PC-3 (cell line): ENCODE measurements at regions not wholly inside any gene's neighbourhood (a gene's known extent, or its start where the extent isn't known, plus 50 kb on each side); places are given as distances from the start of the nearest gene placed in this dataset.
"Not testable (repeated sequence)": the region's sequence is repeated elsewhere in the genome, so short reads cannot be mapped to it uniquely, and the experiment has no call there.

Experiments
- ATAC-seq: fragments of 200-7000 bp; cut with Tn5 transposase; 2 replicates; pipeline ENCODE4 v1.9.1; 2020; ENCODE audit warnings: mild to moderate bottlenecking, moderate library complexity
- BruUV-seq: library from RNA; stranded (reverse); fragments of 400-500 nt; replicated peaks from 2 replicates; lab custom pipeline; 2021; lab: Mats Ljungman, UMichigan
- CTCF ChIA-PET: fragments of 300-600 bp; sonication (Branson Sonifier 250); formaldehyde crosslinking; loops from one replicate; lab custom pipeline; 2022; ENCODE audit warnings: antibody characterized with exemption; lab: Charles Lee
- POLR2A ChIA-PET: fragments of 300-600 bp; sonication (Branson Sonifier 250); formaldehyde crosslinking; loops from one replicate; lab custom pipeline; 2022; ENCODE audit warnings: antibody characterized with exemption; ENCODE audit not compliant: unreplicated experiment; lab: Charles Lee
- DNase-seq: peaks from one replicate; pipeline ENCODE4 v3.0.0-alpha.2; 2015
- H2AFZ ChIP-seq: fragments of 300-600 bp; sonication (generic); 2 replicates; pipeline ENCODE4 v1.6.0; 2016; ENCODE audit warnings: antibody characterized with exemption, low read length
- H3F3A ChIP-seq: fragments of 300-600 bp; sonication (generic); one replicate; pipeline ENCODE4 v1.6.0; 2017; ENCODE audit warnings: antibody characterized with exemption, low read length, control low read depth, mild to moderate bottlenecking; ENCODE audit not compliant: unreplicated experiment
- H3K27ac ChIP-seq: fragments of 300-600 bp; sonication (generic); 2 replicates; pipeline ENCODE4 v1.5.1; 2016; ENCODE audit warnings: mild to moderate bottlenecking, low read length
- H3K27me3 ChIP-seq: fragments of 300-600 bp; sonication (generic); 2 replicates; pipeline ENCODE4 v1.6.1; 2016; ENCODE audit warnings: low read length, mixed read lengths
- H3K36me3 ChIP-seq: fragments of 300-600 bp; sonication (generic); 2 replicates; pipeline ENCODE4 v1.6.1; 2016; ENCODE audit warnings: low read depth, mixed run types, low read length, mixed read lengths
- H3K4me1 ChIP-seq: fragments of 300-600 bp; sonication (generic); 2 replicates; pipeline ENCODE4 v1.5.1; 2016; ENCODE audit warnings: low read length; ENCODE audit not compliant: insufficient read depth
- H3K4me2 ChIP-seq: fragments of 300-600 bp; sonication (generic); 2 replicates; pipeline ENCODE4 v1.6.0; 2016; ENCODE audit warnings: low read length
- H3K4me3 ChIP-seq: fragments of 300-600 bp; sonication (generic); 2 replicates; pipeline ENCODE4 v1.5.1; 2016; ENCODE audit warnings: mild to moderate bottlenecking, low read length, mixed read lengths
- H3K79me2 ChIP-seq: fragments of 300-600 bp; sonication (generic); 2 replicates; pipeline ENCODE4 v1.6.1; 2017; ENCODE audit warnings: low read length, mixed read lengths
- H3K9ac ChIP-seq: fragments of 300-600 bp; sonication (generic); 2 replicates; pipeline ENCODE4 v1.6.0; 2016; ENCODE audit warnings: mild to moderate bottlenecking, low read length
- H3K9me2 ChIP-seq: fragments of 300-600 bp; sonication (generic); replicated peaks from 2 replicates; pipeline ENCODE4 v1.6.1; 2016; ENCODE audit warnings: mixed run types, low read length, mixed read lengths
- H3K9me3 ChIP-seq: fragments of 300-600 bp; sonication (generic); 2 replicates; pipeline ENCODE4 v1.6.1; 2016; ENCODE audit warnings: low read length, mixed read lengths
- H4K20me1 ChIP-seq: fragments of 300-600 bp; sonication (generic); 2 replicates; pipeline ENCODE4 v1.6.1; 2016; ENCODE audit warnings: low read length, mixed read lengths
- intact Hi-C: fragments of 100-400 bp; cut with micrococcal nuclease; formaldehyde crosslinking; loops from 2 replicates; pipeline ENCODE4 v1.9.0; 2023

GRCh38 chr21:6363591-6363990 is 4157.8 kb upstream of the TPTE start:
- H3K4me2 ChIP-seq, H3K9me3 ChIP-seq, H3K9ac ChIP-seq, H3K27ac ChIP-seq, H2AFZ ChIP-seq, H3K27me3 ChIP-seq, H4K20me1 ChIP-seq, POLR2A ChIA-PET, intact Hi-C loops, H3F3A ChIP-seq, H3K9me2 ChIP-seq, H3K4me1 ChIP-seq, DNase-seq, BruUV-seq, H3K4me3 ChIP-seq, H3K79me2 ChIP-seq, ATAC-seq, H3K36me3 ChIP-seq: not testable (repeated sequence)
- CTCF ChIA-PET: interaction anchor here (0.9 kb wide), 1 partner anchor 10 kb away, joined by 3 read pairs; no protein-coding TSS in a partner anchor

DNA sequence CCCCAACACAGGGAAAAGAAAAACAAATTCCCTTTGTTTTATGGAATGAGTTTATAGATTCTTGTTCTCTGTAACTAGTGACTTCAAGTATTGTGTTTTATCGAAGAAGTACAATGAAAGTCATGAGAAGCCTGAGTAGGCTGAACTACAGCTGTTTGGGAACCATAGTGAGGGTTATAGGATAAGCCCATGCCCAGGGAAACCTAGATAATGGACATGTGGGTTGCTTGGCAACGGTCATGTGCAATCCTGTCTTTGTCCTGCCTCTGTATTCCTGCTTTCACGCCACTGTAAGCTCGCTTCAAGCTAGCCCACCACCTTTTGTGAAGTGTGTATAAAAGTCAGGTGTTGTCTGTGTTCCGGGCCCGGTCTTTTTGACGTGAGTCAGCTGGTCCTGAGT is 4152.6 kb upstream of the TPTE start:
- H3K9ac ChIP-seq, H3K36me3 ChIP-seq, H4K20me1 ChIP-seq, H3K27me3 ChIP-seq, H3K27ac ChIP-seq, H3K9me3 ChIP-seq, POLR2A ChIA-PET, H3F3A ChIP-seq, ATAC-seq, H3K79me2 ChIP-seq, intact Hi-C loops, H3K9me2 ChIP-seq, CTCF ChIA-PET, H3K4me1 ChIP-seq: not testable (repeated sequence)
- BruUV-seq: TSS peak; percentile 85
- peak overlapping the region; percentile 69; the same call in 1 of the 2 replicates for H2AFZ ChIP-seq
- peak overlapping the region; percentile 54 for H3K4me3 ChIP-seq
- DNase-seq: peak; percentile 0
- H3K4me2 ChIP-seq: peak overlapping the region; percentile 73

DNA sequence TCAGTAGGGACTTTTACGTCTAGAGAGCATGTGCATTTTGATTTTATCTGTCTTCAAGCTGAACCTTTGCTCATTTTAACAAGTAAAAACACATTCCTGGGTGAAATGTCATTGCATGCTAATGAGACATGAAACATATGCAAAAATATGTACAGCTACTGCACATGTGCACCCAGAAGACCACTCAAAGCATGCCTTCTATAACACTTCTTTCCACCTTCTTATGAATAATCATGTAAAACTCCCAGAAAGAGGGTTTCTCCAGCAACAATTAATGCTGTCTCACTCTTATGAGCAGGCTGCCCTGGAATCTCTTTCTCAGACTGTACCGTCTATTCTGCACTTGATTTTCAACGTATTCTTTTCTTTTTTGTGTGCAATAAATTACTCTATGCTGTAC is 4148.1 kb upstream of the TPTE start:
- H3K36me3 ChIP-seq, H3K9me3 ChIP-seq, H3K79me2 ChIP-seq, H4K20me1 ChIP-seq, H3K27ac ChIP-seq, H3F3A ChIP-seq, H3K4me1 ChIP-seq, H3K4me3 ChIP-seq, BruUV-seq, H3K27me3 ChIP-seq, ATAC-seq, intact Hi-C loops, H3K9ac ChIP-seq, POLR2A ChIA-PET, H3K9me2 ChIP-seq, H2AFZ ChIP-seq: not testable (repeated sequence)
- DNase-seq: peak; percentile 1
- H3K4me2 ChIP-seq: peak overlapping the region; percentile 50; the same call in 1 of the 2 replicates
- CTCF ChIA-PET: interaction anchor here (1.0 kb wide), 1 partner anchor 9 kb away, joined by 3 read pairs; no protein-coding TSS in a partner anchor

- POLR2A ChIA-PET, H4K20me1 ChIP-seq, H2AFZ ChIP-seq, H3K79me2 ChIP-seq, H3K9ac ChIP-seq, intact Hi-C loops, ATAC-seq, H3K4me1 ChIP-seq, H3K9me3 ChIP-seq, BruUV-seq, H3F3A ChIP-seq, H3K4me3 ChIP-seq, H3K27me3 ChIP-seq, H3K36me3 ChIP-seq, H3K27ac ChIP-seq, H3K9me2 ChIP-seq: not testable (repeated sequence)
- peak; percentile 1 for DNase-seq
- H3K4me2 ChIP-seq: peak overlapping the region; percentile 55; the same call in 1 of the 2 replicates
- CTCF ChIA-PET: interaction anchor here (1.0 kb wide), 1 partner anchor 10 kb away, joined by 3 read pairs; no protein-coding TSS in a partner anchor
Measured at GRCh38 chr21:6374232-6374631, 4147.2 kb upstream of the TPTE start.

GRCh38 chr21:6374926-6375325 is 4146.5 kb upstream of the TPTE start:
- peak; percentile 0 for DNase-seq
- BruUV-seq, H3K4me2 ChIP-seq, intact Hi-C loops, H3K4me3 ChIP-seq, H3K36me3 ChIP-seq, H3K9me2 ChIP-seq, H4K20me1 ChIP-seq, H3F3A ChIP-seq, H3K4me1 ChIP-seq, H3K9me3 ChIP-seq, H2AFZ ChIP-seq, H3K27ac ChIP-seq, H3K79me2 ChIP-seq, POLR2A ChIA-PET, H3K27me3 ChIP-seq, H3K9ac ChIP-seq, ATAC-seq, CTCF ChIA-PET: not testable (repeated sequence)

DNA sequence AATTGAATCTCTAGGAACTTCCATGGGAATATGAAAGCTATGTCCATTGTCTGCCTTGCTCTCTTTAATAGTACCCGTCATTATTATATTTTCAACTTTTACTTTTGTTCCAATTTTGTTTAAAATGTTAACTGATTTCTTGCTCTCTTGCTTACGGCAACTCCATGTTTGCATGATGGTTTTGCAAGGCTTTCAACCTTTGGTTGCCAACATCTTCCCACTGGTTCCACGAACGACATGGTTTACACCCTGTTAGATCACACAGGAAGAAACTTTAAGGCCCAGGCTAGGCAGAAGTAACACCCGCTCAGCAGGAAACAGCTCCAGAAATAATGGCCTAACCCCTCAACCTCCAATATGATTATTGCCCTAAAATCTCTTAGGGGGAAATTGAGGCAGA is 4145.6 kb upstream of the TPTE start:
- CTCF ChIA-PET, H3K9me3 ChIP-seq, H3F3A ChIP-seq, H3K9ac ChIP-seq, H3K36me3 ChIP-seq, H3K27ac ChIP-seq, DNase-seq, H3K27me3 ChIP-seq, H3K79me2 ChIP-seq, H3K4me3 ChIP-seq, H4K20me1 ChIP-seq, BruUV-seq, POLR2A ChIA-PET, H3K4me1 ChIP-seq, ATAC-seq, H2AFZ ChIP-seq, H3K9me2 ChIP-seq, H3K4me2 ChIP-seq, intact Hi-C loops: not testable (repeated sequence)
